HepG2 (cell line): ENCODE measurements at regions not wholly inside any gene's neighbourhood (a gene's known extent, or its start where the extent isn't known, plus 50 kb on each side); places are given as distances from the start of the nearest gene placed in this dataset.
A peak's percentile ranks its signal among the peaks of the same experiment; 100 is the strongest.

Experiments
- BHLHE40 ChIP-seq: IDR thresholded peaks from 2 replicates; pipeline ENCODE4 v1.6.1; 2011; ENCODE audit warnings: low read length, improper control_type of control experiment
- CCAR2 ChIP-seq: fragments of 200-400 bp; formaldehyde crosslinking; optimal IDR thresholded peaks from 2 replicates; pipeline ENCODE3; 2018; ENCODE audit warnings: low read depth, mild to moderate bottlenecking, low read length, moderate library complexity
- EEA1 ChIP-seq: sonication (generic); formaldehyde crosslinking; IDR thresholded peaks from 2 replicates; pipeline ENCODE4 v1.5.1; 2020; ENCODE audit warnings: mild to moderate bottlenecking, missing genetic modification reagents, borderline replicate concordance
- EP300 ChIP-seq, 3 experiments: sonication (generic) in 1 of 3; formaldehyde crosslinking in 1 of 3; IDR thresholded peaks; 2 replicates each; pipeline versions ENCODE4 v1.5.1 to v1.6.1; 2011 to 2020; ENCODE audit warnings: low read depth in 2 of 3, low read length in 2 of 3, borderline replicate concordance in 1 of 3, improper control_type of control experiment in 1 of 3, mild to moderate bottlenecking in 1 of 3, missing genetic modification reagents in 1 of 3, moderate library complexity in 1 of 3
- FOSL1 ChIP-seq: sonication (generic); formaldehyde crosslinking; IDR thresholded peaks from 2 replicates; pipeline ENCODE4 v1.9.0; 2021; ENCODE audit warnings: missing genetic modification reagents, borderline replicate concordance
- FOXK2 ChIP-seq: fragments of 450-650 bp; IDR thresholded peaks from 2 replicates; pipeline ENCODE4 v1.6.1; 2016
- JUND ChIP-seq: sonication (generic); formaldehyde crosslinking; IDR thresholded peaks from 2 replicates; pipeline ENCODE4 v1.8.0; 2022; ENCODE audit warnings: mild to moderate bottlenecking, missing genetic modification reagents
- MLX ChIP-seq: IDR thresholded peaks from 2 replicates; pipeline ENCODE4 v1.6.1; 2016
- PRDM4 ChIP-seq: sonication (generic); formaldehyde crosslinking; IDR thresholded peaks from 2 replicates; pipeline ENCODE4 v1.9.0; 2021; ENCODE audit warnings: missing genetic modification reagents, borderline replicate concordance
- RFX1 ChIP-seq: fragments of 450-650 bp; IDR thresholded peaks from 2 replicates; pipeline ENCODE4 v1.6.1; 2017
- RORA ChIP-seq: sonication (generic); formaldehyde crosslinking; IDR thresholded peaks from 2 replicates; pipeline ENCODE4 v1.5.0; 2020; ENCODE audit warnings: mild to moderate bottlenecking, missing genetic modification reagents, moderate library complexity
- SALL1 ChIP-seq: sonication (generic); formaldehyde crosslinking; IDR thresholded peaks from 2 replicates; pipeline ENCODE4 v1.8.0; 2022; ENCODE audit warnings: mild to moderate bottlenecking, missing genetic modification reagents
- SMAD1 ChIP-seq: sonication (generic); formaldehyde crosslinking; IDR thresholded peaks from 2 replicates; pipeline ENCODE4 v1.4.0; 2020; ENCODE audit warnings: missing genetic modification reagents, low read depth, mild to moderate bottlenecking, borderline replicate concordance
- STAT5B ChIP-seq: sonication (generic); formaldehyde crosslinking; IDR thresholded peaks from 2 replicates; pipeline ENCODE4 v1.4.0; 2020; ENCODE audit warnings: missing genetic modification reagents
- ZBTB25 ChIP-seq: IDR thresholded peaks from 2 replicates; pipeline ENCODE4 v1.6.1; 2018; ENCODE audit warnings: missing genetic modification reagents
- ZMYM2 ChIP-seq: sonication (generic); formaldehyde crosslinking; IDR thresholded peaks from 2 replicates; pipeline ENCODE4 v1.8.0; 2022; ENCODE audit warnings: mild to moderate bottlenecking, missing genetic modification reagents
- ZNF136 ChIP-seq: sonication (generic); formaldehyde crosslinking; IDR thresholded peaks from 2 replicates; pipeline ENCODE4 v1.8.1; 2022; ENCODE audit warnings: low read depth, mild to moderate bottlenecking, moderate library complexity, missing genetic modification reagents
- ZNF30 ChIP-seq: sonication (generic); formaldehyde crosslinking; IDR thresholded peaks from 2 replicates; pipeline ENCODE4 v1.5.0; 2020; ENCODE audit warnings: mild to moderate bottlenecking, missing genetic modification reagents
- ZNF512B ChIP-seq: sonication (generic); formaldehyde crosslinking; IDR thresholded peaks from 2 replicates; pipeline ENCODE4 v1.5.1; 2020; ENCODE audit warnings: missing genetic modification reagents, mild to moderate bottlenecking, borderline replicate concordance
- ZNF576 ChIP-seq: sonication (generic); formaldehyde crosslinking; IDR thresholded peaks from 2 replicates; pipeline ENCODE4 v1.4.0; 2020; ENCODE audit warnings: mild to moderate bottlenecking, missing genetic modification reagents
- ZSCAN25 ChIP-seq: sonication (generic); formaldehyde crosslinking; IDR thresholded peaks from 2 replicates; pipeline ENCODE4 v1.8.0; 2022; ENCODE audit warnings: mild to moderate bottlenecking, missing genetic modification reagents
- ZSCAN9 ChIP-seq: IDR thresholded peaks from 2 replicates; pipeline ENCODE4 v1.6.1; 2016; ENCODE audit warnings: borderline replicate concordance

GRCh38 chr7:94301024-94301586, 93.6 kb upstream of the COL1A2 start (continued):
- TF ChIP-seq ZNF30 (CRISPR knock-in tag) = no peak
- peak; percentile 70; the same call in 1 of the 2 replicates for TF ChIP-seq SALL1 (CRISPR knock-in tag)
- TF ChIP-seq RFX1 = no peak
- TF ChIP-seq STAT5B = no peak
- TF ChIP-seq ZSCAN25 (CRISPR knock-in tag) = peak; percentile 79
- TF ChIP-seq ZNF576 (CRISPR knock-in tag) = no peak
- TF ChIP-seq MLX (CRISPR knock-in tag) = no peak
- no peak for TF ChIP-seq ZNF512B (CRISPR knock-in tag)
- TF ChIP-seq EP300 (IDR thresholded peaks at IDR 0.05; ENCODE audit: low read depth in 2 of 2, low read length in 2 of 2) = 0 out of 4 replicates have a peak, but pooled peaks of 1 of the 2 experiments have one; percentile 34
- TF ChIP-seq EP300 (CRISPR knock-in tag; IDR thresholded peaks at IDR 0.05; ENCODE audit: borderline replicate concordance) = no peak
- no peak for TF ChIP-seq CCAR2
- no peak for TF ChIP-seq ZNF136 (CRISPR knock-in tag)
- peak; percentile 93 for TF ChIP-seq JUND (CRISPR knock-in tag)
- TF ChIP-seq BHLHE40 = no peak; the same call in 1 of the 2 replicates
- no peak for TF ChIP-seq ZSCAN9 (CRISPR knock-in tag)
- no peak for TF ChIP-seq RORA (CRISPR knock-in tag)
- TF ChIP-seq FOSL1 (CRISPR knock-in tag) = peak; percentile 90
- TF ChIP-seq EEA1 (CRISPR knock-in tag) = no peak
- no peak for TF ChIP-seq PRDM4 (CRISPR knock-in tag)
- no peak for TF ChIP-seq ZBTB25
- TF ChIP-seq ZMYM2 (CRISPR knock-in tag) = no peak
- 0 out of 2 replicates have a peak, but pooled peaks have one; percentile 43 for TF ChIP-seq SMAD1 (CRISPR knock-in tag)
- TF ChIP-seq FOXK2 = no peak
